ENCODE measurements at regions not wholly inside any gene's neighbourhood (a gene's known extent, or its start where the extent isn't known, plus 50 kb on each side); places are given as distances from the start of the nearest gene placed in this dataset.

DNA sequence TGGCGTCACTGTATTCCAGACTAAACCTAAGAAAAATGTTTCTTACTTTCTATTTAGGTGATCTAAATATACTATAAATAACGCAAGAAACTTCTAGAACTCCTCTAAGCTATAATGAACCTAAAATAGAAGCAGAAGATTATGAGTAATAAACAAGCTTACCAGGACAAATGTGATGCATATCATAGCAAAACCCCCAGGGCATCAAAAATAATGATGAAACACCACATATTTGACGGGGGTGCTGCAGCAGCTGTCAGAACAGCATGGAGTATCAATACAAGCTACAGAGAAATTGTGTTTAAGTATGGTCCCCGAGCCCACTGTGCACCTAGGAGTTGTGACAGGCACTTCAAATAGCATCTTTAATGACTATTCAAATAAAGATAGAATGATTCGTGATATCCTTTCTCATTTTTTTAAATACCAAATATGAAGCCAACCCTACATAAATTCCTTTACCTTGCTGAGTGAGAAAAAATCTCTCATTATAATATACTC, 337.3 kb downstream of the CENPC start:
- no peaks in the 10 kb centered on the region for H3K4me1 ChIP-seq
- no peaks in the 10 kb centered on the region for H3K36me3 ChIP-seq
- no peaks in the 10 kb centered on the region for H3K27me3 ChIP-seq (replicated peaks in 1 of 7)
- no peak for DNase-seq
- H3K4me3 ChIP-seq: no peak overlapping the region
- intact Hi-C loops (cut with DNase I; ENCODE audit: low total_unique reads): no loop called here
- no peak for TF ChIP-seq POLR2A (IDR thresholded peaks at IDR 0.05)
- no peak for TF ChIP-seq POLR2AphosphoS5 (IDR thresholded peaks at IDR 0.05)
- TF ChIP-seq, protein P1, sequence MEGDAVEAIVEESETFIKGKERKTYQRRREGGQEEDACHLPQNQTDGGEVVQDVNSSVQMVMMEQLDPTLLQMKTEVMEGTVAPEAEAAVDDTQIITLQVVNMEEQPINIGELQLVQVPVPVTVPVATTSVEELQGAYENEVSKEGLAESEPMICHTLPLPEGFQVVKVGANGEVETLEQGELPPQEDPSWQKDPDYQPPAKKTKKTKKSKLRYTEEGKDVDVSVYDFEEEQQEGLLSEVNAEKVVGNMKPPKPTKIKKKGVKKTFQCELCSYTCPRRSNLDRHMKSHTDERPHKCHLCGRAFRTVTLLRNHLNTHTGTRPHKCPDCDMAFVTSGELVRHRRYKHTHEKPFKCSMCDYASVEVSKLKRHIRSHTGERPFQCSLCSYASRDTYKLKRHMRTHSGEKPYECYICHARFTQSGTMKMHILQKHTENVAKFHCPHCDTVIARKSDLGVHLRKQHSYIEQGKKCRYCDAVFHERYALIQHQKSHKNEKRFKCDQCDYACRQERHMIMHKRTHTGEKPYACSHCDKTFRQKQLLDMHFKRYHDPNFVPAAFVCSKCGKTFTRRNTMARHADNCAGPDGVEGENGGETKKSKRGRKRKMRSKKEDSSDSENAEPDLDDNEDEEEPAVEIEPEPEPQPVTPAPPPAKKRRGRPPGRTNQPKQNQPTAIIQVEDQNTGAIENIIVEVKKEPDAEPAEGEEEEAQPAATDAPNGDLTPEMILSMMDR (IDR thresholded peaks at IDR 0.05 in 8 of 11, conservative IDR thresholded peaks at IDR 0.05 in 3 of 11): no peak
- WGBS, 5 donors: 71 to 89% (median 81%) methylated on average over 5 of the region's 5 CpGs
- no peak overlapping the region for H3K27ac ChIP-seq
- H3K9me3 ChIP-seq: peaks cover 0 to 15% (median 13%) of the 10 kb centered on the region in 8 donors

DNA sequence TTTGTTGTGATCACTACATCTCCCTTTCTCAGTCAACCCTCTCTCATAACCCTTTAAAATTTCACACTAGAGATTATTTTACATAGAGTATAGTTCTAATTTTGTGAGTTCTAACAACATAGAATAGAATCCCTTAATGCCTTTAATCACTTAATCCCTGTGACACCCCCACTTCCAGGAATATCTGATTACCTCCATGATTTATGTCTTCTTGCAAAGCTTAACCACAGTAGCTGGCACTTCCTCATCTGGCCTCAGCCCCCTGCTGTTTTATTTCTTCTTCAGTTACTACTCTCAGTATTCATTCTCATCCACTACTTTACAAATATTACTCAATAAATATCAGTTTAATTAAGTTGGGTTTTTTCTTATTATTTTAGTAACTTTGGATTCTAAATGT, 340.9 kb downstream of the CENPC start:
- intact Hi-C loops (cut with DNase I; ENCODE audit: low total_unique reads): no loop called here
- Histone ChIP-seq H3K27ac (no peak overlapping the region), H3K36me3 (no peaks in the 10 kb centered on the region), H3K9me3 (no peaks in the 10 kb centered on the region), H3K4me3 (no peak overlapping the region), H3K27me3 (replicated peaks in 1 of 7) (peaks cover 0 to 8% (median 0%) of the 10 kb centered on the region in 7 donors), H3K4me1 (no peaks in the 10 kb centered on the region)
- DNase-seq: no peak
- TF ChIP-seq POLR2AphosphoS5 (IDR thresholded peaks at IDR 0.05): no peak
- TF ChIP-seq, protein P1 (IDR thresholded peaks at IDR 0.05 in 8 of 11, conservative IDR thresholded peaks at IDR 0.05 in 3 of 11): no peak
- TF ChIP-seq POLR2A (IDR thresholded peaks at IDR 0.05): no peak

DNA sequence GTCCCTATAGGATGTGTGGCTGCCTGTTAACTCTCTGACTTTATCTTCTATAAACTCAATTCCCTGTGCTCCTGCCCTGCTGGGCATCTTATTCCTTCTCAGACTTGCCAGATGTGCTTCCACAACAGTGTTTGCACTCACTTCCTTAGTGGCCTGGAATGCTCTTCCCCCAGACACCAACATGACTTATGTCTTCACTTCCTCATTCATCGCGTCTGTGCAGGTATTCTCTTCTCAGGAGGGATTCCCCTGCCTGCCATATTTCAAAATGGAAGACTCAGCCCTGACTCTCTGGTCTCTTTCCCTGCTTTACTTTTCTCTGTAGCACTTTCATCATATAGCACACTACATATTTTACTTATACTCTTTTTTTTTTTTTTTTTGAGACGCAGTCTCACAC, 344.0 kb downstream of the CENPC start:
- no peak for DNase-seq
- WGBS, 5 donors: 38 to 59% (median 48%) methylated on average over 3 of the region's 3 CpGs
- Histone ChIP-seq H3K27ac (no peak overlapping the region), H3K9me3 (no peaks in the 10 kb centered on the region), H3K27me3 (replicated peaks in 1 of 7) (peaks cover 0 to 8% (median 0%) of the 10 kb centered on the region in 7 donors), H3K4me1 (no peaks in the 10 kb centered on the region), H3K36me3 (no peaks in the 10 kb centered on the region), H3K4me3 (no peak overlapping the region)
- no peak for TF ChIP-seq POLR2AphosphoS5 (IDR thresholded peaks at IDR 0.05)
- no peak for TF ChIP-seq POLR2A (IDR thresholded peaks at IDR 0.05)
- TF ChIP-seq, protein P1 (IDR thresholded peaks at IDR 0.05 in 8 of 11, conservative IDR thresholded peaks at IDR 0.05 in 3 of 11): no peak
- intact Hi-C loops (cut with DNase I; ENCODE audit: low total_unique reads): no loop called here

DNA sequence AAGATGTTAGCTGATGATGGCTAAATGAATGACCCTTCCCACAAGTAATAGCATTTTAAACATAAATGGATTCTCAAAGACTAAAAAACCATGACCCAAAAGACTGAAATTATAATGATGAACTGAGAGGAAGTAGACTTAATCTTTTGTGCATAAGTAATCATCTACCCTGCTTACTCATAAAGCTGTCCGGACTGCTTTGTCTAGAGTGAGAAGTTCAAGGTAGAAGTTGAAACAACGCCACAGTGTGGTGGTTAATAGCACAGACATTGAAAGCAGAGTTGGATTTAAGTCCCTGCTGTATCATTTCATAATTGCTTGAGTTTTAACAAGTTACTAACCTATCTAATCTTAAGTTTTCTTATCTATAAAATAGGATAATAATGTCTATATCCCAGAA, 346.6 kb downstream of the CENPC start:
- intact Hi-C loops (cut with DNase I; ENCODE audit: low total_unique reads): no loop called here
- no peaks in the 10 kb centered on the region for H3K9me3 ChIP-seq
- H3K4me1 ChIP-seq: no peaks in the 10 kb centered on the region
- no peak for DNase-seq
- WGBS, 5 donors: 18 to 37% (median 31%) methylated on average over 2 of the region's 2 CpGs
- H3K27me3 ChIP-seq (replicated peaks in 1 of 7): peaks cover 0 to 8% (median 0%) of the 10 kb centered on the region in 7 donors
- no peak overlapping the region for H3K27ac ChIP-seq
- H3K4me3 ChIP-seq: no peak overlapping the region
- TF ChIP-seq, protein P1 (IDR thresholded peaks at IDR 0.05 in 8 of 11, conservative IDR thresholded peaks at IDR 0.05 in 3 of 11): no peak
- TF ChIP-seq POLR2A (IDR thresholded peaks at IDR 0.05): no peak
- TF ChIP-seq POLR2AphosphoS5 (IDR thresholded peaks at IDR 0.05): no peak
- no peaks in the 10 kb centered on the region for H3K36me3 ChIP-seq
